Natural killer cell (primary cell): ENCODE measurements at regions not wholly inside any gene's neighbourhood (a gene's known extent, or its start where the extent isn't known, plus 50 kb on each side); places are given as distances from the start of the nearest gene placed in this dataset.

Source experiments
- ATAC-seq, 3 donors: fragments of 150-1000 bp in 2 of 3; fragments of 200-7000 bp in 1 of 3; cut with Tn5 transposase; 1 replicate in 1 of 3; 2 replicates in 2 of 3; pipeline ENCODE4 v1.10.0; 2021; ENCODE audit warnings: mild to moderate bottlenecking in 2 of 3, moderate library complexity in 2 of 3
- DNase-seq, 2 donors: peaks; one replicate each; pipeline versions ENCODE4 v3.0.0 to v3.0.0-alpha.2; 2013 to 2021; ENCODE audit warnings: mixed read lengths in 1 of 2
- H3K27ac ChIP-seq: one replicate; pipeline ENCODE4 v1.5.1; 2013; ENCODE audit warnings: mild to moderate bottlenecking, low read length
- H3K27me3 ChIP-seq: one replicate; pipeline ENCODE4 v1.6.1; 2013; ENCODE audit warnings: low read length; ENCODE audit not compliant: control insufficient read depth, insufficient read depth
- H3K36me3 ChIP-seq: one replicate; pipeline ENCODE4 v1.6.1; 2013; ENCODE audit warnings: low read length; ENCODE audit not compliant: control insufficient read depth, insufficient read depth
- H3K4me1 ChIP-seq: one replicate; pipeline ENCODE4 v1.6.1; 2013; ENCODE audit warnings: low read length; ENCODE audit not compliant: control insufficient read depth, insufficient read depth
- H3K4me3 ChIP-seq: one replicate; pipeline ENCODE4 v1.5.1; 2013; ENCODE audit warnings: low read length
- H3K9me3 ChIP-seq: one replicate; pipeline ENCODE4 v1.6.1; 2013; ENCODE audit warnings: low read length; ENCODE audit not compliant: control insufficient read depth, insufficient read depth
- H3K27ac Mint-ChIP-seq, 2 donors: one replicate each; pipeline ENCODE4 v1.8.0; 2022; ENCODE audit warnings: mild to moderate bottlenecking in 2 of 2, mixed read lengths in 2 of 2, moderate library complexity in 1 of 2
- H3K27me3 Mint-ChIP-seq, 2 donors: one replicate each; pipeline ENCODE4 v1.8.0; 2022; ENCODE audit warnings: low read depth in 2 of 2, mixed read lengths in 2 of 2
- H3K36me3 Mint-ChIP-seq: one replicate; pipeline ENCODE4 v1.8.0; 2022; ENCODE audit warnings: mixed read lengths
- H3K4me1 Mint-ChIP-seq, 2 donors: one replicate each; pipeline ENCODE4 v1.8.0; 2022; ENCODE audit warnings: mixed read lengths in 2 of 2
- H3K4me3 Mint-ChIP-seq: one replicate; pipeline ENCODE4 v1.8.0; 2022; ENCODE audit warnings: mild to moderate bottlenecking, moderate library complexity, mixed read lengths
- H3K9me3 Mint-ChIP-seq, 2 donors: one replicate each; pipeline ENCODE4 v1.8.0; 2022; ENCODE audit warnings: mixed read lengths in 2 of 2
- WGBS: methylation state at CpG from one replicate; pipeline ENCODE4 v1.1.7; 2013; ENCODE audit warnings: missing lambda C conversion rate; ENCODE audit not compliant: insufficient coverage; 5-methylcytosine and 5-hydroxymethylcytosine counted together
- intact Hi-C: fragments of 100-400 bp; cut with micrococcal nuclease; formaldehyde crosslinking; loops from one replicate; pipeline ENCODE4 v1.14.2; 2022
- TF ChIP-seq, protein P1 (sequence below): fragments of 200-600 bp; IDR thresholded peaks from one replicate; pipeline ENCODE4 v1.8.0; 2022; ENCODE audit warnings: antibody characterized with exemption

- WGBS: 92% methylated on average over 3 of the region's 3 CpGs
- H3K27ac Mint-ChIP-seq: no peak overlapping the region
- H3K4me3 ChIP-seq: no peak overlapping the region
- H3K27ac ChIP-seq: no peak overlapping the region
- DNase-seq (no peak), ATAC-seq (no peak)
- H3K27me3 Mint-ChIP-seq: peaks cover 3 to 8% of the 10 kb centered on the region in 2 donors
- H3K27me3 ChIP-seq: no peaks in the 10 kb centered on the region
- H3K36me3 Mint-ChIP-seq: no peaks in the 10 kb centered on the region
- no peaks in the 10 kb centered on the region for H3K4me1 Mint-ChIP-seq
- TF ChIP-seq, protein P1, sequence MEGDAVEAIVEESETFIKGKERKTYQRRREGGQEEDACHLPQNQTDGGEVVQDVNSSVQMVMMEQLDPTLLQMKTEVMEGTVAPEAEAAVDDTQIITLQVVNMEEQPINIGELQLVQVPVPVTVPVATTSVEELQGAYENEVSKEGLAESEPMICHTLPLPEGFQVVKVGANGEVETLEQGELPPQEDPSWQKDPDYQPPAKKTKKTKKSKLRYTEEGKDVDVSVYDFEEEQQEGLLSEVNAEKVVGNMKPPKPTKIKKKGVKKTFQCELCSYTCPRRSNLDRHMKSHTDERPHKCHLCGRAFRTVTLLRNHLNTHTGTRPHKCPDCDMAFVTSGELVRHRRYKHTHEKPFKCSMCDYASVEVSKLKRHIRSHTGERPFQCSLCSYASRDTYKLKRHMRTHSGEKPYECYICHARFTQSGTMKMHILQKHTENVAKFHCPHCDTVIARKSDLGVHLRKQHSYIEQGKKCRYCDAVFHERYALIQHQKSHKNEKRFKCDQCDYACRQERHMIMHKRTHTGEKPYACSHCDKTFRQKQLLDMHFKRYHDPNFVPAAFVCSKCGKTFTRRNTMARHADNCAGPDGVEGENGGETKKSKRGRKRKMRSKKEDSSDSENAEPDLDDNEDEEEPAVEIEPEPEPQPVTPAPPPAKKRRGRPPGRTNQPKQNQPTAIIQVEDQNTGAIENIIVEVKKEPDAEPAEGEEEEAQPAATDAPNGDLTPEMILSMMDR: no peak
- intact Hi-C loops: no loop called here
- H3K4me1 ChIP-seq: no peaks in the 10 kb centered on the region
- H3K36me3 ChIP-seq: no peaks in the 10 kb centered on the region
- H3K9me3 ChIP-seq: no peaks in the 10 kb centered on the region
- H3K4me3 Mint-ChIP-seq: no peak overlapping the region
- H3K9me3 Mint-ChIP-seq: no peaks in the 10 kb centered on the region
Measured at GRCh38 chr20:61037498-61037897, 214.6 kb upstream of the CDH4 start.

GRCh38 chr20:61041481-61041880, 210.6 kb upstream of the CDH4 start:
- H3K36me3 Mint-ChIP-seq: no peaks in the 10 kb centered on the region
- H3K36me3 ChIP-seq: no peaks in the 10 kb centered on the region
- no peak overlapping the region for H3K4me3 Mint-ChIP-seq
- no peaks in the 10 kb centered on the region for H3K27me3 ChIP-seq
- no peak overlapping the region for H3K27ac Mint-ChIP-seq
- DNase-seq (no peak), ATAC-seq (no peak)
- H3K4me1 Mint-ChIP-seq: no peaks in the 10 kb centered on the region
- H3K27me3 Mint-ChIP-seq: peaks cover 0 to 8% of the 10 kb centered on the region in 2 donors
- no peaks in the 10 kb centered on the region for H3K9me3 ChIP-seq
- TF ChIP-seq, protein P1: no peak
- H3K27ac ChIP-seq: no peak overlapping the region
- no peak overlapping the region for H3K4me3 ChIP-seq
- 81% methylated on average over 4 of the region's 4 CpGs for WGBS
- H3K9me3 Mint-ChIP-seq: no peaks in the 10 kb centered on the region
- no peaks in the 10 kb centered on the region for H3K4me1 ChIP-seq
- intact Hi-C loops: no loop called here

- no peaks in the 10 kb centered on the region for H3K9me3 ChIP-seq
- no peak for ATAC-seq
- H3K36me3 ChIP-seq: no peaks in the 10 kb centered on the region
- Mint-ChIP-seq H3K4me1 (no peaks in the 10 kb centered on the region), H3K4me3 (no peak overlapping the region), H3K9me3 (no peaks in the 10 kb centered on the region), H3K27me3 (no peaks in the 10 kb centered on the region), H3K36me3 (no peaks in the 10 kb centered on the region), H3K27ac (no peak overlapping the region)
- no peak overlapping the region for H3K4me3 ChIP-seq
- TF ChIP-seq, protein P1: no peak
- H3K4me1 ChIP-seq: no peaks in the 10 kb centered on the region
- no peaks in the 10 kb centered on the region for H3K27me3 ChIP-seq
- DNase-seq: no peak
- intact Hi-C loops: no loop called here
- no peak overlapping the region for H3K27ac ChIP-seq
- WGBS: 77% methylated on average over 25 of the region's 25 CpGs
Measured at GRCh38 chr20:61042506-61043385, 209.3 kb upstream of the CDH4 start.

DNA sequence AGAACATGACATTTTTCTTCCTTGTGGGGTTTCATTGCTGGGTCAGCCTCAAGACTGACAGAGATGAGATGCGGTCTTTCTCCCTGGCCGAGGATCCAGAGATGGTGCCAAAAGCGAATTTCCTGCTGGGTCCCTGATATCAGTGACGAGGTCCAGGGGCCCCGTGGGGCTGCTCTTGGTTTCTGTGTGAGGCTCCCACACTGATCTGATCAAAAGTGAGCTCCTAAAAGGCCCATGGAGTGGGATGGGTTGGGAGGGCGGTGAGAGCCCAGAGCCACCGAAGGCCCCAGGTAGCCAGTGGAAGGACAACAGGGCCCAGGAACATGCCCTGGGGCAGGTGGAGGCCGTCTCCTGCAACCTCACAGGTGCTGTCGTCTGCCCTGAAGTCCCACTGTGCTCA, 208.4 kb upstream of the CDH4 start:
- H3K4me3 ChIP-seq: no peak overlapping the region
- H3K4me3 Mint-ChIP-seq: no peak overlapping the region
- WGBS: 77% methylated on average over 9 of the region's 9 CpGs
- no peak overlapping the region for H3K27ac Mint-ChIP-seq
- H3K36me3 Mint-ChIP-seq: no peaks in the 10 kb centered on the region
- TF ChIP-seq, protein P1: no peak
- no peaks in the 10 kb centered on the region for H3K4me1 Mint-ChIP-seq
- no peaks in the 10 kb centered on the region for H3K27me3 Mint-ChIP-seq
- H3K36me3 ChIP-seq: no peaks in the 10 kb centered on the region
- DNase-seq (no peak), ATAC-seq (no peak)
- H3K27me3 ChIP-seq: no peaks in the 10 kb centered on the region
- no peaks in the 10 kb centered on the region for H3K4me1 ChIP-seq
- no peaks in the 10 kb centered on the region for H3K9me3 Mint-ChIP-seq
- no peaks in the 10 kb centered on the region for H3K9me3 ChIP-seq
- intact Hi-C loops: no loop called here
- H3K27ac ChIP-seq: no peak overlapping the region
